ENCODE measurements at regions not wholly inside any gene's neighbourhood (a gene's known extent, or its start where the extent isn't known, plus 50 kb on each side); places are given as distances from the start of the nearest gene placed in this dataset.

DNA sequence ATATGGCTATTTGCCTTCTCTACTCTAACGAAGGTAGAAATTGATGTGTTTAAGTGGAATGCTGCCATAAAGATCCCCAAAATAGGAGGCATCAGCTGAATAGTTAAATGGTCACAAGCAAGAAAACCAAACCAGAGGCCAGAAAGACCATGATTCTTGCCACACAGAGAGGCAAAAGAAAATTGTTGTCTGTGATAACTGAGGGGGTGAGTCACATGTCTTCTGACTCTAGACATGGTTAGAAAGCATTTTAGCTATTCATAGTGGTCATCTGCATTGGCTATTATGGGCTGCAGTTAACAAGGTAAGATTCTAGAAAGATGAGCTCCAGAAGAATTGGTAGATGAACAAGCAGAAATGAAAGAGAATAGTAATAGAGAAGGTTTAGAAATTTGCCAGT, 361.4 kb upstream of the NPSR1 start (continued):
- TF ChIP-seq FOXP1 (CRISPR knock-in tag; IDR thresholded peaks at IDR 0.05), result no peak
- TF ChIP-seq ZNF76 (CRISPR knock-in tag; IDR thresholded peaks at IDR 0.05; ENCODE audit: borderline replicate concordance), result no peak
- TF ChIP-seq ZC3H11A (IDR thresholded peaks at IDR 0.05; ENCODE audit: low read depth, low read length), result no peak
- no peak for TF ChIP-seq HSF4 (CRISPR knock-in tag; IDR thresholded peaks at IDR 0.05; ENCODE audit: borderline replicate concordance)
- no peak for TF ChIP-seq ZNF217 (CRISPR knock-in tag; IDR thresholded peaks at IDR 0.05)
- TF ChIP-seq IFI16 (CRISPR knock-in tag; IDR thresholded peaks at IDR 0.05), result no peak
- no peak for TF ChIP-seq ZNF398 (CRISPR knock-in tag; IDR thresholded peaks at IDR 0.05)
- no peak for TF ChIP-seq CEBPG (CRISPR knock-in tag; IDR thresholded peaks at IDR 0.05)
- TF ChIP-seq CEBPG (tag; conservative IDR thresholded peaks at IDR 0.05 in 1 of 2, IDR thresholded peaks at IDR 0.05 in 1 of 2), result no peak
- TF ChIP-seq SMAD1 (IDR thresholded peaks at IDR 0.05; ENCODE audit: low read depth, low read length, partially characterized antibody), result no peak
- no peak for TF ChIP-seq KDM1A (IDR thresholded peaks at IDR 0.05)
- no peak for TF ChIP-seq CXXC5 (CRISPR knock-in tag; IDR thresholded peaks at IDR 0.05)
